Omental fat pad (tissue), 3 donors: ENCODE measurements at regions not wholly inside any gene's neighbourhood (a gene's known extent, or its start where the extent isn't known, plus 50 kb on each side); places are given as distances from the start of the nearest gene placed in this dataset.

ENCODE experiments used
- ATAC-seq: fragments of 150-250 bp; one replicate; pipeline ENCODE4 v1.9.1; 2016; ENCODE audit warnings: mild to moderate bottlenecking, moderate library complexity; ENCODE audit not compliant: low FRiP score
- DNase-seq: peaks from one replicate; pipeline ENCODE4 v3.0.0-alpha.2; 2019; ENCODE audit warnings: low spot score
- TF ChIP-seq, protein P1 (sequence below), 3 donors: fragments of 450-650 bp; IDR thresholded peaks; one replicate each; pipeline ENCODE4 v1.5.1; 2016 to 2017; ENCODE audit warnings: antibody characterized with exemption in 3 of 3, mild to moderate bottlenecking in 3 of 3, moderate library complexity in 2 of 3

DNA sequence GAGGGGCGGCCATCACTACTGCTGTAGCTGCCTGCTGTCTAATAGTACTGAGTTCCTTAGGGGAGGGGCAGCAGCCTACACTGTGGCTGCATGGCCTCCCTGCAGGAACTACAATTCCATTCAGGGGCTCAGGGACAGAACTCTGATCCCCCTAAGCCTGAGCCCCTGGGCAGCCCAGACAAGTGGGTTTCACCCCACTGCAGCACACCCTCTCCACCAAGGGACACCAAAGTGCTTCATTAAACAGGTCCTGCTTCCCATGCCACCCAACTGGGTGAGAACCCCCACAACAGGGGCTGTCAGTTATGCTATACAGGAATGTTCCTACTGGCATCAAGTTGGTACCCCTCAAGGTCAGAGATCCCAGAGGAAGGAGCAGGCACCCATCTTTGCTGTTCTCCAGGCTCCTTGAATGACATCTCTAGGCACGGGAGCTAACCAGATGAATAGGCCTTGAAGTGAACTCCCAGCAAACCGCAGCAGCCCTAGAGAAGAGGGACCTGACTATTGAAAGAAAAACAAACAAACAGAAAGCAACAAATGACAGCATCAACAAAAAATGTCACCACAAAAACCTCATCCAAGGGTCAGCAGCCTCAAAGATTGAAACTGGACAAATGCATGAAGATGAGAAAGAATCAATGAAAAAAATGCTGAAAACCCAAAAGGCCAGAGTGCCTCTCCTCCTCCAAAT lies 437.4 kb downstream of the NUF2 start:
- TF ChIP-seq, protein P1, sequence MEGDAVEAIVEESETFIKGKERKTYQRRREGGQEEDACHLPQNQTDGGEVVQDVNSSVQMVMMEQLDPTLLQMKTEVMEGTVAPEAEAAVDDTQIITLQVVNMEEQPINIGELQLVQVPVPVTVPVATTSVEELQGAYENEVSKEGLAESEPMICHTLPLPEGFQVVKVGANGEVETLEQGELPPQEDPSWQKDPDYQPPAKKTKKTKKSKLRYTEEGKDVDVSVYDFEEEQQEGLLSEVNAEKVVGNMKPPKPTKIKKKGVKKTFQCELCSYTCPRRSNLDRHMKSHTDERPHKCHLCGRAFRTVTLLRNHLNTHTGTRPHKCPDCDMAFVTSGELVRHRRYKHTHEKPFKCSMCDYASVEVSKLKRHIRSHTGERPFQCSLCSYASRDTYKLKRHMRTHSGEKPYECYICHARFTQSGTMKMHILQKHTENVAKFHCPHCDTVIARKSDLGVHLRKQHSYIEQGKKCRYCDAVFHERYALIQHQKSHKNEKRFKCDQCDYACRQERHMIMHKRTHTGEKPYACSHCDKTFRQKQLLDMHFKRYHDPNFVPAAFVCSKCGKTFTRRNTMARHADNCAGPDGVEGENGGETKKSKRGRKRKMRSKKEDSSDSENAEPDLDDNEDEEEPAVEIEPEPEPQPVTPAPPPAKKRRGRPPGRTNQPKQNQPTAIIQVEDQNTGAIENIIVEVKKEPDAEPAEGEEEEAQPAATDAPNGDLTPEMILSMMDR (IDR thresholded peaks at IDR 0.05): no peak
- DNase-seq: no peak
- no peak for ATAC-seq

- ATAC-seq (no peak), DNase-seq (no peak)
- TF ChIP-seq, protein P1 (IDR thresholded peaks at IDR 0.05): no peak
These were observed 440.1 kb downstream of the NUF2 start for GRCh38 chr1:163761898-163762297.

GRCh38 chr1:163766257-163766918 lies 444.6 kb downstream of the NUF2 start:
- ATAC-seq (no peak), DNase-seq (no peak)
- TF ChIP-seq, protein P1 (IDR thresholded peaks at IDR 0.05): no peak

DNA sequence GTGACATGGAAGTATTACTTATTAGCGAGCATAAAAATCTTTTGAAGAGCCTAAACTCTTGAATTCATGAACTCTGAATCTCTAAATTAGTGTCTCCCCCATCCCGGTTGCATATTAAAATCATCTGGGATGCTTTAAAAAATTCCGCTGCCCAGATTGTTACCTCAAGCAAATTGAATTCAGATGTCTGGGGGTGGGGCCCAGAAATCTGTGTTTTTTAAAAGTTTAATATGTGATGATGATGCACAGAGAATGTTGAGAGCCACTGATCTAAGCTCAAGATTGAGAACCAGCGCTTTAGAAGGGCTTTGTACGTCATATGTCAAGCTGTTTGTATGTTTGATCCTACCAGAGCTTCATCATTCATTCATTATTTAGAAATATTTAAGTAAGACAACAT lies 446.8 kb downstream of the NUF2 start:
- TF ChIP-seq, protein P1 (IDR thresholded peaks at IDR 0.05): no peak
- ATAC-seq: no peak

DNA sequence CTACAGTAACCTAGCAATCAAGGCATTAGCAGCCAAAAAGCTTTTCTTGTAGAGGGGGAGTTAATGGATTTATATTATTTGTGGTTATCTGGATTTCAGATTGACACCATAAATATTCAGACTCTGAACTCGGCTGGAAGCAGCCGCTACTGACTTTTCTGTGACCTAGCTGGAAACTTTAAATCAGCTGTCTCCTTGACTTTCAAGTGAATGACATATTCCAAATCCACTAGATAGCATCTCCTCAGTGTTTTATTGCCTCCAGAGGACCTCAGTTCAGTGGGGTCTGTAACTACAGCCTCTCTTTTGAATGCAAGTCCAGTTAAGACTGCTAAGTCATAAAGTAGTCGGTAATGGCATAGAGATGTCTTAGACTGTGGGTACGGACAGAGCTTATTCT lies 448.5 kb downstream of the NUF2 start:
- ATAC-seq (no peak), DNase-seq (no peak)
- TF ChIP-seq, protein P1 (IDR thresholded peaks at IDR 0.05): no peak

More for the DNA sequence above, 446.8 kb downstream of the NUF2 start:
- no peak for DNase-seq

DNA sequence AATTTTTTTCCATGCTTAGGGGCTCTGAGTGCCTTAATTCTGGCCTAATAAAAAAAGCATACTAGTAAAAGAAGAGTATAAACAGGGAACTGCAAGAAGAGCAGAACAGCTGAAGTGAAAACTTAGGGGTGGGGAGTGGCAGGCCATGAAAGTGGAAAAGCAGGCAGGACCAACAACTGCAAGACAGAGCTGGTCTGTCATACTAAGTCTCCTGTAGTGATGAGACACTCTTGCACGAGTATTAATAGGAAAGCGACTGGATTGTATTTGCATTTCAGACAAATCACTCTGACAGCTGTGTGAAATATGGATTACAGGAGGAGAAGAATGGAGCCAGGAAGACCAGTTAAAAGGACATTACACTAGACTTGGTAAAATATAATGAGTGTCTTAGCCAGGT lies 449.9 kb downstream of the NUF2 start:
- no peak for ATAC-seq
- DNase-seq: no peak
- TF ChIP-seq, protein P1 (IDR thresholded peaks at IDR 0.05): no peak

GRCh38 chr1:163772246-163772645 lies 450.5 kb downstream of the NUF2 start:
- ATAC-seq (no peak), DNase-seq (no peak)
- TF ChIP-seq, protein P1 (IDR thresholded peaks at IDR 0.05): no peak
